Keratinocyte (primary cell): ENCODE measurements at regions not wholly inside any gene's neighbourhood (a gene's known extent, or its start where the extent isn't known, plus 50 kb on each side); places are given as distances from the start of the nearest gene placed in this dataset.

Source experiments
- CTCF ChIP-seq, 3 experiments: IDR thresholded peaks in 1 of 3; conservative IDR thresholded peaks in 1 of 3; optimal IDR thresholded peaks in 1 of 3; 2 replicates in 2 of 3; 3 replicates in 1 of 3; pipeline versions ENCODE3 to v1.5.1; 2011; ENCODE audit warnings: low read length in 3 of 3, mild to moderate bottlenecking in 3 of 3, moderate library complexity in 2 of 3, control low read depth in 1 of 3, inconsistent platforms in 1 of 3; ENCODE audit not compliant: insufficient read depth in 2 of 3; ENCODE audit errors: extremely low read depth in 1 of 3
- EZH2 ChIP-seq: IDR thresholded peaks from one replicate; pipeline ENCODE4 v1.6.1; 2012; ENCODE audit warnings: inconsistent platforms, mild to moderate bottlenecking, low read length, moderate library complexity

DNA sequence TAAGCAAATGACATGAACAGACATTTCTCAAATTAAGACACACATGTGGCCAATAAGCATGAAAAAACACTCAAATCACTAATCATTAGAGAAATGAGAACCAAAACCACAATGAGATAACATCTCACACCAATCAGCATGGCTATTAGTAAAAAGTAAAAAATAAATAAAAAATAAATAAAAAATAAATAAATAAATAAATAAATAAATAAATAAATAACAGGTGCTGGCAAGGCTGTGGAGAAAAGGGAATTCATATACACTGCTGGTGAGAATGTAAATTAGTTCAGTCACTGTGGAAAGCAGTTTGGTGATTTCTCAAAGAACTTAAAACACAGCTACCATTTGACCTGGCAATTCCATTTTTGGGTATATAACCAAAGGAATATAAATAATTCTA is 167.1 kb upstream of the CNKSR2 start:
- TF ChIP-seq EZH2 (no peak), CTCF (optimal IDR thresholded peaks at IDR 0.05 in 1 of 3, IDR thresholded peaks at IDR 0.05 in 1 of 3, conservative IDR thresholded peaks at IDR 0.05 in 1 of 3; ENCODE audit: extremely low read depth in 1 of 3, insufficient read depth in 2 of 3, low read length in 3 of 3) (no peak)
